A673 (cell line): ENCODE measurements at regions not wholly inside any gene's neighbourhood (a gene's known extent, or its start where the extent isn't known, plus 50 kb on each side); places are given as distances from the start of the nearest gene placed in this dataset.

Experiments
- BruUV-seq: library from RNA; stranded (reverse); fragments of 400-500 nt; replicated peaks from 2 replicates; lab custom pipeline; 2021; lab: Mats Ljungman, UMichigan
- CTCF ChIA-PET: fragments of 300-600 bp; sonication (Branson Sonifier 250); formaldehyde crosslinking; loops from one replicate; lab custom pipeline; 2022; ENCODE audit warnings: antibody characterized with exemption; lab: Charles Lee
- POLR2A ChIA-PET: fragments of 300-600 bp; sonication (Branson Sonifier 250); formaldehyde crosslinking; loops from one replicate; lab custom pipeline; 2022; ENCODE audit warnings: antibody characterized with exemption; ENCODE audit not compliant: low non-redundant PET; lab: Charles Lee
- DNase-seq: peaks from one replicate; pipeline ENCODE4 v3.0.0-alpha.2; 2015; ENCODE audit warnings: low spot score
- H3K27ac ChIP-seq: fragments of 200-600 bp; sonication (generic); 2 replicates; pipeline ENCODE4 v1.5.1; 2016; ENCODE audit warnings: mixed run types, low read depth, mild to moderate bottlenecking, mixed read lengths, antibody characterized with exemption, low read length; ENCODE audit not compliant: poor library complexity, severe bottlenecking
- H3K27me3 ChIP-seq: fragments of 200-600 bp; sonication (generic); replicated peaks from 2 replicates; pipeline ENCODE4 v1.6.1; 2017; ENCODE audit warnings: mixed run types, low read depth, mild to moderate bottlenecking, mixed read lengths, antibody characterized with exemption, low read length; ENCODE audit not compliant: insufficient read depth, poor library complexity
- H3K36me3 ChIP-seq: fragments of 200-600 bp; sonication (generic); 2 replicates; pipeline ENCODE4 v1.6.1; 2016; ENCODE audit warnings: mixed run types, mild to moderate bottlenecking, mixed read lengths, antibody characterized with exemption, low read length; ENCODE audit not compliant: insufficient read depth, poor library complexity, severe bottlenecking
- H3K4me1 ChIP-seq: fragments of 200-600 bp; sonication (generic); 2 replicates; pipeline ENCODE4 v1.6.1; 2017; ENCODE audit warnings: mixed run types, mild to moderate bottlenecking, mixed read lengths, antibody characterized with exemption, low read length; ENCODE audit not compliant: insufficient read depth, poor library complexity, severe bottlenecking
- H3K4me3 ChIP-seq: fragments of 200-600 bp; sonication (generic); 2 replicates; pipeline ENCODE4 v1.5.1; 2016; ENCODE audit warnings: low read depth, mixed run types, mild to moderate bottlenecking, mixed read lengths, low read length; ENCODE audit not compliant: poor library complexity, severe bottlenecking
- H3K9me3 ChIP-seq: fragments of 200-600 bp; sonication (generic); 2 replicates; pipeline ENCODE4 v1.6.1; 2016; ENCODE audit warnings: mixed run types, low read depth, mild to moderate bottlenecking, mixed read lengths, antibody characterized with exemption, low read length; ENCODE audit not compliant: poor library complexity, severe bottlenecking
- EZH2 ChIP-seq: fragments of 200-600 bp; sonication (generic); IDR thresholded peaks from 2 replicates; pipeline ENCODE4 v1.6.1; 2017; ENCODE audit warnings: borderline replicate concordance, low read depth, mild to moderate bottlenecking, mixed read lengths, antibody characterized with exemption, low read length; ENCODE audit not compliant: poor library complexity, severe bottlenecking
- intact Hi-C: fragments of 100-400 bp; cut with micrococcal nuclease; formaldehyde crosslinking; loops from one replicate; pipeline ENCODE4 v1.10.0; 2022; ENCODE audit not compliant: unreplicated experiment
- TF ChIP-seq, protein P1 (sequence below): fragments of 300-800, 200-600 bp; sonication (generic); conservative IDR thresholded peaks from 2 replicates; pipeline ENCODE4 v1.5.1; 2017; ENCODE audit warnings: low read depth, mild to moderate bottlenecking, antibody characterized with exemption, low read length, moderate library complexity, mixed read lengths

DNA sequence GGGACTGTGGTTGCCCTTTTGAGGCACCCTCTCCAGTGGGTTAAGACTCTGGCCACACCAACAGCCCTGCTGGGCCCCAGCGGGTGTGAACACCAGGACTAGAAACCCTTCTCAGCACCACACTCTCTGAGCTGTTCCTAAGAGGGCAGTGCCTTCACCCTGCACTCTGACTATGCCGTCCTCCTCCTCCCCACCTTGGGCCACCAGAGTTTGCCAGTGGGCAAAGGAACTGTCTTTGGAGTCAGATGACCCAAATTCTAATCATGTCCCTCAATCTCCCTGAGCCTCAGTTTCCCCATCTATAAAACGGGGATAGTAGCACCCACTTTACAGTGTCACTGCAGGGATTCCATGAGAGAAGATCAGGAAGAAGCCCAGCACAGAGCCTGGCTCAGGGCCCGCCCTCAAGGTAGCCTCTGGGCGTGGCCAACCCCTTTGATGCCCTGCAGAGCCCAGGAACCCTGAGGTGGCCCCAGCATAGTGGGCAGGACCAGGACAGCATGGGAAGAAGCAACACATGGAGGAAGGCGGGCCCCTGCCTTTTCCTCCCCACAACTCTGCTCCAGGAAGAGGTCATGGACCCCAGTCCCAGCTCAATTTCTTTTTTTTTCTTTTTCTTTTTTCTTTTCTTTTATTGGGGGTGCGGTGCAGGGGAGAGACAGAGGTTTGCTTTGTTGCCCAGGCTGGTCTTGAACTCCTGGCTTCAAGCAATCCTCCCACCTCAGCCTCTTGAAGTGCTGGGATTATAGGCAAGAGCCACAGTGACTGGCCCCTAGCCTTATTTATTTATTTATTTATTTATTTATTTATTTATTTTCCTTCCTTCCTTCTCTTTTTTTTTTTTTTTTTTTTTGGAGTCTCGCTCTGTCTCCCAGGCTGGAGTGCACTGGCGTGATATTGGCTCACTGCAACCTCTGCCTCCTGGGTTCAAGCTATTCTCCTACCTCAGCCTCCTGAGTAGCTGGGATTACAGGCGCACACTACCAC, 115.7 kb upstream of the LINGO1 start:
- Histone ChIP-seq H3K4me3 (peak overlapping the region; percentile 10), H3K36me3 (no peaks in the 10 kb centered on the region), H3K9me3 (no peaks in the 10 kb centered on the region), H3K27ac (peak overlapping the region; percentile 70), H3K4me1 (peaks cover 55% of the 10 kb centered on the region), H3K27me3 (no peaks in the 10 kb centered on the region)
- intact Hi-C loops: no loop called here
- ChIA-PET POLR2A (no interaction called here), CTCF (no interaction called here)
- no TSS peak for BruUV-seq
- DNase-seq: no peak
- TF ChIP-seq EZH2: no peak
- TF ChIP-seq, protein P1, sequence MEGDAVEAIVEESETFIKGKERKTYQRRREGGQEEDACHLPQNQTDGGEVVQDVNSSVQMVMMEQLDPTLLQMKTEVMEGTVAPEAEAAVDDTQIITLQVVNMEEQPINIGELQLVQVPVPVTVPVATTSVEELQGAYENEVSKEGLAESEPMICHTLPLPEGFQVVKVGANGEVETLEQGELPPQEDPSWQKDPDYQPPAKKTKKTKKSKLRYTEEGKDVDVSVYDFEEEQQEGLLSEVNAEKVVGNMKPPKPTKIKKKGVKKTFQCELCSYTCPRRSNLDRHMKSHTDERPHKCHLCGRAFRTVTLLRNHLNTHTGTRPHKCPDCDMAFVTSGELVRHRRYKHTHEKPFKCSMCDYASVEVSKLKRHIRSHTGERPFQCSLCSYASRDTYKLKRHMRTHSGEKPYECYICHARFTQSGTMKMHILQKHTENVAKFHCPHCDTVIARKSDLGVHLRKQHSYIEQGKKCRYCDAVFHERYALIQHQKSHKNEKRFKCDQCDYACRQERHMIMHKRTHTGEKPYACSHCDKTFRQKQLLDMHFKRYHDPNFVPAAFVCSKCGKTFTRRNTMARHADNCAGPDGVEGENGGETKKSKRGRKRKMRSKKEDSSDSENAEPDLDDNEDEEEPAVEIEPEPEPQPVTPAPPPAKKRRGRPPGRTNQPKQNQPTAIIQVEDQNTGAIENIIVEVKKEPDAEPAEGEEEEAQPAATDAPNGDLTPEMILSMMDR: no peak

DNA sequence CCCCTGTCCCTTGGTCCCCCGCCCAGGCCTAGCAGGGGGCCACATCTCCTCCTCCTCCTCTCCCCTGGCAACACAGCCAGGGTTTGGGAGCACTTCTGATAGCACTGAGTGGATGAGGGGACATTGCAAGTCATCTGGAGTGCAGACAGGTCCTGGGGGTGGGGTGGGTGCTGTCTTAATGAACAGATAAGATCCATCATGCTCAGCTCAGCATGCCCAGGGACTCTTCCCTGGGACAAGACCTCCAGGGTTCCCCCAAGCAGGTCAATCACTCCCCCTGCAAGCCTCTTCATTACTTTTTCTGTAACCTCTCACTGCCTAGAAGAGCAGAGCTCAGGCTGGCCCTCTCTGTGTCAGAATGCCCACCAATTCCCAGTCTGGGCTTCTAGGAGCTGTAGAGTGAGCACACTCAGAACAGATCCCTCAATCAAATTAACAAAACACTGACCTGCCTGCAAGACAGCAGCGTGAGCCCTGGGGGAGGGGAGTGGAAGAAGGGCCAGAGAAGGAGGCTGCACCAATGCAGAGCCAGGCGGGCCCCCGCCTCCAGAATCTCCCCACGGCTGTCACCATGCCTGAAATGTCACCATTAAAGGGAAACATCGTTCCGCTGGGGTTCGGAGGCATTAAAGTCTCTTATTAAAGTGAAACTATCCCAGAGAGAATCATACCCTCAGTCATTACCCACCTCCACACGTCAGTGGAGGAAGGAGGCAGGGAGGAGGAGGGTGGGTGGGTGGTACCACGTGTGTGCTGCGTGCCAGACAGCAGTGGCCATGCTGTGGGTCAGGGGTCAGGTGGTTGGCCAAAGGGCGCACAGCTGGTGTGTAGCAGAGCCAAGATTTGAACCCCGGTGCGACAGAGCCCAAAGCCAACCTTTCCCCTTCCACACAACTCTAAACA, 114.7 kb upstream of the LINGO1 start:
- TF ChIP-seq, protein P1: no peak
- no peak for TF ChIP-seq EZH2
- ChIA-PET CTCF (interaction anchor here (0.6 kb wide), 1 partner anchor 14 kb away, joined by 9 read pairs; no protein-coding TSS in a partner anchor), POLR2A (no interaction called here)
- peak; percentile 45 for DNase-seq
- BruUV-seq: no TSS peak
- Histone ChIP-seq H3K27ac (peak overlapping the region; percentile 70), H3K9me3 (no peaks in the 10 kb centered on the region), H3K27me3 (no peaks in the 10 kb centered on the region), H3K4me1 (peaks cover 64% of the 10 kb centered on the region), H3K36me3 (no peaks in the 10 kb centered on the region), H3K4me3 (peak overlapping the region; percentile 10)
- intact Hi-C loops: no loop called here

DNA sequence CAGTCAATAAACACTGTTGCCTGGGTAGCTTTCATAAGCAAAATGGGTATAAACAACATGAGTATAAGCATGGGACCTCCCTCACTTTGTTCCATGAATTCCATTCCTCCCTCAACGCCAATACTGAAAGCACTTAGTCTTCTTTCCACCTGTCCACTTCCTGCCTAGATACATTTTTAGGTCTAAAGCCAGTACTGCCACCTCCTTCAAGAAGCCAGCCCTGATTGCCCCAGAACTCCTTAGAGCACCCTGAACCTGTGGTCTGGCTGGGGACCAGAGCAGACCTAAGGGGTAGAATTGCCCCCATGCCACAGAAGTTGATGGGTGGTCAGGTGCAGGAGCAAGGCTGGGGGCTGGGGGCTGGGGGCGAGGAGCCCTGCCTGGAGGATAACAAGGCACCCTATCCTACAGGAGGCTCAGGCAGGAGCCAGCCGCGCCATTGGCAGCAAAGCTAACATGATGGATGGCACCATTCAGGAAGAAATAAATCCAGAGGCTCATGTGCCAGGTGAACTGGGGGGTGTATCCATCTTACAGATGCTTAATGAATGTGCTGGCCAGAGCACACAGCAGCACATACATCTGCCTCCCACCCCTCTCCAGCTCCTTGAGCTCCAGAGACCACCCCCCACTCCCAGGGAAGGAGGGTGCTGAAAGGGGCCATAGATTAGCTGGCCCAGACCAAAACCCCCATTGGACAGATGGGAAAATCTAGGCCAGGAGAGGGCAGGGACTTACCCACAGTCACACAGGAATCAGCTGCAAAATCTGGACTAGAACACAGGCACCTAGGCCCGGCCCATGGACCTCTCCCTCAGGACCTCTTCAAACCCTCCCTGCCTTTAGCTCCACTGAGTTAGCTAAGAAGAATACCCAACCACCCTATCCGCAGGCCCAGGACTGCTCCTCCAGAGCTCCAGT, 113.8 kb upstream of the LINGO1 start:
- POLR2A ChIA-PET: no interaction called here
- Histone ChIP-seq H3K4me3 (no peak overlapping the region), H3K27me3 (no peaks in the 10 kb centered on the region), H3K4me1 (peaks cover 74% of the 10 kb centered on the region), H3K9me3 (no peaks in the 10 kb centered on the region), H3K27ac (peak overlapping the region; percentile 70), H3K36me3 (no peaks in the 10 kb centered on the region)
- CTCF ChIA-PET: interaction anchor here (0.7 kb wide), 1 partner anchor 1670 kb away, joined by 7 read pairs; no protein-coding TSS in a partner anchor
- BruUV-seq: no TSS peak
- DNase-seq: no peak
- intact Hi-C loops: no loop called here
- TF ChIP-seq, protein P1: no peak
